ENCODE measurements at regions not wholly inside any gene's neighbourhood (a gene's known extent, or its start where the extent isn't known, plus 50 kb on each side); places are given as distances from the start of the nearest gene placed in this dataset.

DNA sequence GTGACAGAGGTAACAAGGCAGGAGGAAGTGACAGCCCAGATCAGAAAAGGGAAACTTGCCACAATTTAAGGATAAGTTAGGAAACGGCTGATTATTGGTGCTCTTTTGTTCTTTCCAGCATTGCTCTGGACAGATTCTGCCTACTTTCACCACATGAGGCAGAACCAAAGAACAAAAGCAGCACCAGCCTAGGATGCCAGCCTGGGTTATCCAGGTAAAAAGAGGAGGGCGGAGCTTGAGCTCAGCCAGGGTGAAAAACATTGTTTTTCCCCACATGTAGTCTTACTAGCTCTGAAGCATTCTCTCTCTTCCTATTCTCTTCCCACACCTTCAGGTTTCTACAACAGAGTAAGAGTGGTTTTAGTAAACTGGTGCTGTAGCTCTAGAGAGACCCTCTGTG lies 300.5 kb downstream of the TMX3 start:
- Histone ChIP-seq H3K9me3 (ENCODE audit: control insufficient read depth in 4 of 4, low read length in 3 of 4) (no peaks in the 10 kb centered on the region), H3K4me3 (ENCODE audit: low read depth in 1 of 3, low read length in 3 of 3) (no peak overlapping the region), H3K27ac (ENCODE audit: low read depth in 1 of 2, low read length in 2 of 2) (no peak overlapping the region), H3K27me3 (ENCODE audit: control insufficient read depth in 4 of 4, insufficient read depth in 4 of 4, low read length in 3 of 4) (peaks cover 0 to 2% (median 0%) of the 10 kb centered on the region in 4 donors), H3K4me1 (ENCODE audit: control insufficient read depth in 4 of 4, insufficient read depth in 4 of 4, low read length in 3 of 4) (no peaks in the 10 kb centered on the region), H3K36me3 (ENCODE audit: control insufficient read depth in 4 of 4, insufficient read depth in 3 of 4, low read depth in 1 of 4, low read length in 3 of 4) (no peaks in the 10 kb centered on the region), H3K9ac (ENCODE audit: low read depth in 1 of 2, low read length in 2 of 2) (no peak overlapping the region)
- DNase-seq (ENCODE audit: low spot score), result no peak
- WGBS, result 72% methylated on average over 2 of the region's 2 CpGs
- TF ChIP-seq, protein P1, sequence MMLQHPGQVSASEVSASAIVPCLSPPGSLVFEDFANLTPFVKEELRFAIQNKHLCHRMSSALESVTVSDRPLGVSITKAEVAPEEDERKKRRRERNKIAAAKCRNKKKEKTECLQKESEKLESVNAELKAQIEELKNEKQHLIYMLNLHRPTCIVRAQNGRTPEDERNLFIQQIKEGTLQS (IDR thresholded peaks at IDR 0.05), result no peak

DNA sequence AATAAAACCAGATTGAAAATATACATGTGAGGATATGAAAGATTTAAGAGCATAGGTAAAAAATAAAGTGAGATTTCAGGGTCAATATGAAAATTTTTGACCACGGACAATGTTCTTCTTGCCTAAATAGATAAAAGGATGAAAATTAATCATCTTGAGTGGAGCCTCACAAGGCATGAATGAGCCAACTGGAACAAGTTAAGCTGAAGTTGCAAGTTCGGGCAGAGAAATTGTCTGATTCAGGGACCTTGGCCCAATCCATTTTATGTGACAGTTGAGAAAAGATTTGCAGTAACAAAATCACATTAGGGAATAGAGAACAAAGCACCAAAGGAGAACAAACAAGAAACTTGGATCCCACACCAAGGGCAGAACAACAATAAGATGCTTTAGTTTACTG lies 305.3 kb downstream of the TMX3 start:
- 72% methylated on average over 2 of the region's 2 CpGs for WGBS

More for the DNA sequence above, 305.3 kb downstream of the TMX3 start:
- Histone ChIP-seq H3K4me3 (ENCODE audit: low read depth in 1 of 3, low read length in 3 of 3) (no peak overlapping the region), H3K27me3 (ENCODE audit: control insufficient read depth in 4 of 4, insufficient read depth in 4 of 4, low read length in 3 of 4) (peaks cover 0 to 2% (median 0%) of the 10 kb centered on the region in 4 donors), H3K4me1 (ENCODE audit: control insufficient read depth in 4 of 4, insufficient read depth in 4 of 4, low read length in 3 of 4) (no peaks in the 10 kb centered on the region), H3K9ac (ENCODE audit: low read depth in 1 of 2, low read length in 2 of 2) (no peak overlapping the region), H3K36me3 (ENCODE audit: control insufficient read depth in 4 of 4, insufficient read depth in 3 of 4, low read depth in 1 of 4, low read length in 3 of 4) (no peaks in the 10 kb centered on the region), H3K27ac (ENCODE audit: low read depth in 1 of 2, low read length in 2 of 2) (no peak overlapping the region), H3K9me3 (ENCODE audit: control insufficient read depth in 4 of 4, low read length in 3 of 4) (no peaks in the 10 kb centered on the region)
- no peak for DNase-seq (ENCODE audit: low spot score)
- TF ChIP-seq, protein P2, sequence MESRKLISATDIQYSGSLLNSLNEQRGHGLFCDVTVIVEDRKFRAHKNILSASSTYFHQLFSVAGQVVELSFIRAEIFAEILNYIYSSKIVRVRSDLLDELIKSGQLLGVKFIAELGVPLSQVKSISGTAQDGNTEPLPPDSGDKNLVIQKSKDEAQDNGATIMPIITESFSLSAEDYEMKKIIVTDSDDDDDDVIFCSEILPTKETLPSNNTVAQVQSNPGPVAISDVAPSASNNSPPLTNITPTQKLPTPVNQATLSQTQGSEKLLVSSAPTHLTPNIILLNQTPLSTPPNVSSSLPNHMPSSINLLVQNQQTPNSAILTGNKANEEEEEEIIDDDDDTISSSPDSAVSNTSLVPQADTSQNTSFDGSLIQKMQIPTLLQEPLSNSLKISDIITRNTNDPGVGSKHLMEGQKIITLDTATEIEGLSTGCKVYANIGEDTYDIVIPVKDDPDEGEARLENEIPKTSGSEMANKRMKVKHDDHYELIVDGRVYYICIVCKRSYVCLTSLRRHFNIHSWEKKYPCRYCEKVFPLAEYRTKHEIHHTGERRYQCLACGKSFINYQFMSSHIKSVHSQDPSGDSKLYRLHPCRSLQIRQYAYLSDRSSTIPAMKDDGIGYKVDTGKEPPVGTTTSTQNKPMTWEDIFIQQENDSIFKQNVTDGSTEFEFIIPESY (IDR thresholded peaks at IDR 0.05), result no peak
- no peak for TF ChIP-seq SP1 (IDR thresholded peaks at IDR 0.05)
- no peak for TF ChIP-seq FOXA1 (IDR thresholded peaks at IDR 0.05)
- TF ChIP-seq EGR1 (IDR thresholded peaks at IDR 0.05; ENCODE audit: low read depth in 2 of 2), result no peak
- no peak for TF ChIP-seq HNF4A (conservative IDR thresholded peaks at IDR 0.05)
- TF ChIP-seq HNF4G (IDR thresholded peaks at IDR 0.05), result no peak
- no peak for TF ChIP-seq FOXA2 (IDR thresholded peaks at IDR 0.05)
- TF ChIP-seq, protein P3, sequence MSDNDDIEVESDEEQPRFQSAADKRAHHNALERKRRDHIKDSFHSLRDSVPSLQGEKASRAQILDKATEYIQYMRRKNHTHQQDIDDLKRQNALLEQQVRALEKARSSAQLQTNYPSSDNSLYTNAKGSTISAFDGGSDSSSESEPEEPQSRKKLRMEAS (IDR thresholded peaks at IDR 0.05), result no peak
- TF ChIP-seq TAF1 (conservative IDR thresholded peaks at IDR 0.05), result no peak
- no peak for TF ChIP-seq YY1 (IDR thresholded peaks at IDR 0.05)
- TF ChIP-seq JUND (IDR thresholded peaks at IDR 0.05), result no peak
- TF ChIP-seq, protein P1 (IDR thresholded peaks at IDR 0.05), result no peak
- TF ChIP-seq, protein P4, sequence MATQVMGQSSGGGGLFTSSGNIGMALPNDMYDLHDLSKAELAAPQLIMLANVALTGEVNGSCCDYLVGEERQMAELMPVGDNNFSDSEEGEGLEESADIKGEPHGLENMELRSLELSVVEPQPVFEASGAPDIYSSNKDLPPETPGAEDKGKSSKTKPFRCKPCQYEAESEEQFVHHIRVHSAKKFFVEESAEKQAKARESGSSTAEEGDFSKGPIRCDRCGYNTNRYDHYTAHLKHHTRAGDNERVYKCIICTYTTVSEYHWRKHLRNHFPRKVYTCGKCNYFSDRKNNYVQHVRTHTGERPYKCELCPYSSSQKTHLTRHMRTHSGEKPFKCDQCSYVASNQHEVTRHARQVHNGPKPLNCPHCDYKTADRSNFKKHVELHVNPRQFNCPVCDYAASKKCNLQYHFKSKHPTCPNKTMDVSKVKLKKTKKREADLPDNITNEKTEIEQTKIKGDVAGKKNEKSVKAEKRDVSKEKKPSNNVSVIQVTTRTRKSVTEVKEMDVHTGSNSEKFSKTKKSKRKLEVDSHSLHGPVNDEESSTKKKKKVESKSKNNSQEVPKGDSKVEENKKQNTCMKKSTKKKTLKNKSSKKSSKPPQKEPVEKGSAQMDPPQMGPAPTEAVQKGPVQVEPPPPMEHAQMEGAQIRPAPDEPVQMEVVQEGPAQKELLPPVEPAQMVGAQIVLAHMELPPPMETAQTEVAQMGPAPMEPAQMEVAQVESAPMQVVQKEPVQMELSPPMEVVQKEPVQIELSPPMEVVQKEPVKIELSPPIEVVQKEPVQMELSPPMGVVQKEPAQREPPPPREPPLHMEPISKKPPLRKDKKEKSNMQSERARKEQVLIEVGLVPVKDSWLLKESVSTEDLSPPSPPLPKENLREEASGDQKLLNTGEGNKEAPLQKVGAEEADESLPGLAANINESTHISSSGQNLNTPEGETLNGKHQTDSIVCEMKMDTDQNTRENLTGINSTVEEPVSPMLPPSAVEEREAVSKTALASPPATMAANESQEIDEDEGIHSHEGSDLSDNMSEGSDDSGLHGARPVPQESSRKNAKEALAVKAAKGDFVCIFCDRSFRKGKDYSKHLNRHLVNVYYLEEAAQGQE (IDR thresholded peaks at IDR 0.05), result no peak
- TF ChIP-seq, protein P5, sequence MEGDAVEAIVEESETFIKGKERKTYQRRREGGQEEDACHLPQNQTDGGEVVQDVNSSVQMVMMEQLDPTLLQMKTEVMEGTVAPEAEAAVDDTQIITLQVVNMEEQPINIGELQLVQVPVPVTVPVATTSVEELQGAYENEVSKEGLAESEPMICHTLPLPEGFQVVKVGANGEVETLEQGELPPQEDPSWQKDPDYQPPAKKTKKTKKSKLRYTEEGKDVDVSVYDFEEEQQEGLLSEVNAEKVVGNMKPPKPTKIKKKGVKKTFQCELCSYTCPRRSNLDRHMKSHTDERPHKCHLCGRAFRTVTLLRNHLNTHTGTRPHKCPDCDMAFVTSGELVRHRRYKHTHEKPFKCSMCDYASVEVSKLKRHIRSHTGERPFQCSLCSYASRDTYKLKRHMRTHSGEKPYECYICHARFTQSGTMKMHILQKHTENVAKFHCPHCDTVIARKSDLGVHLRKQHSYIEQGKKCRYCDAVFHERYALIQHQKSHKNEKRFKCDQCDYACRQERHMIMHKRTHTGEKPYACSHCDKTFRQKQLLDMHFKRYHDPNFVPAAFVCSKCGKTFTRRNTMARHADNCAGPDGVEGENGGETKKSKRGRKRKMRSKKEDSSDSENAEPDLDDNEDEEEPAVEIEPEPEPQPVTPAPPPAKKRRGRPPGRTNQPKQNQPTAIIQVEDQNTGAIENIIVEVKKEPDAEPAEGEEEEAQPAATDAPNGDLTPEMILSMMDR (IDR thresholded peaks at IDR 0.05; ENCODE audit: low read depth, low read length, missing input control), result no peak
- no peak for TF ChIP-seq RXRA (IDR thresholded peaks at IDR 0.05)
- TF ChIP-seq GABPA (IDR thresholded peaks at IDR 0.05 in 1 of 2, conservative IDR thresholded peaks at IDR 0.05 in 1 of 2), result no peak
- no peak for TF ChIP-seq RAD21 (IDR thresholded peaks at IDR 0.05)
- no peak for TF ChIP-seq NR2F2 (IDR thresholded peaks at IDR 0.05)

Measured in liver (tissue), 8 donors.